ENCODE measurements at regions not wholly inside any gene's neighbourhood (a gene's known extent, or its start where the extent isn't known, plus 50 kb on each side); places are given as distances from the start of the nearest gene placed in this dataset.

GRCh38 chr6:150813993-150814359 lies 51.5 kb upstream of the MTHFD1L start:
- Mint-ChIP-seq H3K27me3 (ENCODE audit: low read depth) (no peaks in the 10 kb centered on the region; the same call in 1 of the 2 replicates), H3K9me3 (peaks cover 9% of the 10 kb centered on the region), H3K4me1 (peaks cover 7% of the 10 kb centered on the region; the same call in 1 of the 2 replicates), H3K27ac (no peak overlapping the region), H3K4me3 (no peak overlapping the region), H3K36me3 (no peaks in the 10 kb centered on the region; the same call in 1 of the 2 replicates)
- ATAC-seq (no peak), DNase-seq (ENCODE audit: low spot score) (no peak)
- no peak for TF ChIP-seq IRF2 (CRISPR knock-in tag; IDR thresholded peaks at IDR 0.05; ENCODE audit: borderline replicate concordance, low read depth)
- TF ChIP-seq ELF4 (CRISPR knock-in tag; IDR thresholded peaks at IDR 0.05; ENCODE audit: low read depth): no peak
- no peak for TF ChIP-seq ZNF219 (CRISPR knock-in tag; IDR thresholded peaks at IDR 0.05; ENCODE audit: borderline replicate concordance)
- no peak for TF ChIP-seq GTF2I (CRISPR knock-in tag; conservative IDR thresholded peaks at IDR 0.05)
- ChIA-PET CTCF (interaction anchor here (1.4 to 1.7 kb wide), 3 partner anchors 128 to 461 kb away, joined by 3 to 6 read pairs (median 5); no protein-coding TSS in a partner anchor), POLR2A (no interaction called here)
